NOMO-1 treated with dmso at 0.1 percent for 144 hours (cell line): ENCODE measurements at regions not wholly inside any gene's neighbourhood (a gene's known extent, or its start where the extent isn't known, plus 50 kb on each side); places are given as distances from the start of the nearest gene placed in this dataset.

Experiments used
- DNase-seq: peaks from one replicate; lab custom pipeline; 2025; ENCODE audit not compliant: unreplicated experiment; lab: John Stamatoyannopoulos, UW

DNA sequence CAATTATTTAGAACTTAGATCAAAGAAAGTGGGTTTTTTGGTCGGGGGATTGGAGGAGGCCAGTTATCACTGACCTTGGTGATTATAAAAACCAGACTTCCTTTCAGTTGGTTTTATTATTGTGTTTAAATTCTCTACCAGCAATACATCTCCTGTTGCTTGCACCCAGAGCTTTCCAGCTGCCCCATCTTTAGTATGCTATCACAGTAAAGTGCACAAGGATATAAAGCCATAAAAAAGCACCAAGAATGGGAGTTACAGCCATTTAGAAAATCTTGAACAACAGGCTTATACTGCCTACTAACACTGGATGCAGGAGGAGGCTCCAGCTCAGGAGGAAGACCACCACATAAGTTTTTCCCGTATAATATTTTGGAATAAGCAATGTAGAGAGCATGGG is 148.7 kb upstream of the OSR1 start:
- DNase-seq = no peak

DNA sequence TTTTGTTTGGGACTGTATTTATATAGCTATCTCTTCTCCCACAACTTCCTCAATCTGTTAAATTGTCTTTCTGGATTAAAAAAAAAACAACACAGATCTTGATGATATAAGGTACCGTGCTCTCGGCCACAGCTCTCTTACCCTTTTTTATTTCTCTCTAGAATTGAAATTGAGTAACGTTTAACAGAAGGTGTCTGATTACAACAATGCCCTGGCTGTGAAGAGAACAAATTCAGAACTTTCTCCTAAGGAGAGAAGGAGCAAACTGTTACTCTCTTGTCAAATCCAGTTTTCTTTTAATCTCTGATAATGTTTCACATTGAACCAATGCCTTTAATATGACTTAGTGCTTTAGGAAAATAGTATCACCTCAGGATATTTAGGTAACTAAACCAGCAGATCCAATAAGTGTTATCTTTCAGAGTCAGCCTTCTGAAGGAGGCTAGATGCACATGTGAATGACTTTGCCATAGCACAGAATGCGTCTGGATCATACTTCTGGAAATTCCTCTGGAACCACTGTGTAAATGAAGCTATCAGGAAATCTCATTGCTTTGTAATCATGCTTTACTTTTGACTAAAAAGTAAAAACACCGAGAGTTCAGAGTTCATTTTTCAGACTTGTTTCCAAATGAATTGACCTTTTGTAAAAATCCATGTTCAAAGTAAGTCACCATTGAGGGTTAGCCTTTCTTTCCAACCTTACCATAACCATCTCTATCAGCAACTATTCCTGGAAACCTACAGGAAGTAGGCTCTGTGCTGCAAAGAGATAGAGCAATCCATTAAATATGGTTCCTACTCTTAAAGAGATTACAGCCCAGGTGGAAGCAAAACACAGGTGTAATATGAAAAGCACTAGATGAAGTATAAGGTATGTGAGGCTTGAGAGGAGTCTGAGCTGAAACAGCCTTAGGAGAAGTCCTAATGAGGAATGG is 147.0 kb upstream of the OSR1 start:
- no peak for DNase-seq

DNA sequence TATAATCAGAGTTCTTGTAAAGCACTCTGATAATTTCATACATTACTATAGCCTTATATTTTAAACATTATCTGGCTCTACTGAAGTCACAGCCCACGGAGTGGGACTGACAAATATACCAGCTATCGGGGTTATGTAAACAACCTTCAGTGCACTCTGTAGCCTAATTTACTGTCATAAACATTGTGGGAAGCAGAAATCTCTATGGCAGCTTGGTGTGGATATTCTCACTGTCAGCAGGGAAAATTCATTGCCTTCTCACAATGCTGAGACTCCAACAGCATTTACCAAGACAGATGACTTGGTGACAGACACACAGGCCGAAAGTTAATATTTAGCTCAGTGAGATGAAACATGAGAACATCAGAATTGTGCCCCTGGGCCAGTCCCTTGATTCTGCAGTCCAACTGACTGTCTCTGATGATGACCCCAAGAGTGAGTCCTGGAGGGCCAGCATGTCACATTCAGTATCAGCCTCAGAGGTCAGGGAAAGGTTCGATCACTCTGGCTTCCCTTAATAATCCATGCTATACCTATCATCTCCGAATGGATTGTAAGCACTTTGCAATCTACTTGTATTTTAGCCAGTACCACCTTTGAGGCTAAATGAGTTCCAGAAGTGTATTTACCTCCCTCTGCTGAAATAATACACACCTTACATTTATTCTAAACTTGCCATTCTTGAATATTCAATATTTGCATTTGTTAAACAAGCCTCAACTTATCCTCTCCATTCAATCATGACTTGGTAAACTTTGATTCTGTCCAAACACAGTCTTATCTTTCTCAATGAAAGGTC is 146.2 kb upstream of the OSR1 start:
- DNase-seq = no peak

DNA sequence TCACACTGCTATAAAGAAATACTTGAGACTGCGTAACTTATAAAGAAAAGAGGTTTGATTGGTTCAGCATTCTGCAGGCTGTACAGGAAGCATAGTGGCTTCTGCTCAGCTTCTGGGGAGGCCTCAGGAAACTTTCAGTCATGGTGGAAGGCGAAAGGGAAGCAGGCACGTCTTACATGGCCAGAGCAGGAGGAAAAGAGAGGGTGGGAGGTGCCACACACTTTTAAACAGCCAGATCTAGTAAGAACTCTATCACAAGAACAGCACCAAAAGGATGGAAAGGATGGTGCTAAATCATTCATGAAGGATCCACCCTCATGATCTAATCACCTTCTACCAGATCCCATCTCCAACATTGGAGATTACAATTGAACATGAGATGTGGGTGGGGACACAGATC is 145.5 kb upstream of the OSR1 start:
- DNase-seq = no peak

DNA sequence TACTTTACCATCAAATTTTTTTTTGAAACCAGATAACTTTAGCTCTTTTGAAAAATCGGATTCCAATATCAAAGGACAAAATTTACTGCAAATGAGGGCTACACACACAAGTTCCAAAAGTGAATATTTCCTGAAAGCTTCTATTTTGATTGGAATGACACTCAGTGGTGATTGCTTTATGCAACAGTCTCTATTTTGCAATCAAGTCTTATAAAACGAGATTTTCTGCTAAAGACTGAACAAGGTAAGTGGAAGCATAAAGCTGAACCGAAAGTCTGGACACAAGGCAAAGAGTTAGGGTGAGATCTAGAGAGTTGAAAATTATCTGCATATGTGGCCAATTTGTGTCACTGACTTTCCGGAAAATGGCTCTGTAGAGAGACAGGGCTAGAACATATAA is 145.0 kb upstream of the OSR1 start:
- no peak for DNase-seq

DNA sequence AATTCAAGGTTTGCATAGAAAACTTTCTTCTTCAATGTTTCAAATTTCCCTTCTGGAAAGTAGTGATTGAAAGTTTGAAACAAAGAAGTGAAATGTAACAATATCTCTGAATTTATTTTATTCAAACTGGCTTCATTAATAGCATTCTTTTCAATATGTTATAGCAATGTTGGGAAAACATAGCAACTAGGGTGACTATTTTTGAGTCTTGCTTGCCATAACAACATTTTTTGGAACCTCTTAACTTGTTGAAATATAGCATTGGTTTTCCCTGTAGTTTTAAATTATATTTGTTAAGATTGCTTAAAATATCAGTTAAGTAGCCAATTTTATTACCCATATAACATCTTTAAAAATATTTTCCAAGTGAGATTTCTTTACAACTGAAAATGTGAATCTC is 141.7 kb upstream of the OSR1 start:
- no peak for DNase-seq

DNA sequence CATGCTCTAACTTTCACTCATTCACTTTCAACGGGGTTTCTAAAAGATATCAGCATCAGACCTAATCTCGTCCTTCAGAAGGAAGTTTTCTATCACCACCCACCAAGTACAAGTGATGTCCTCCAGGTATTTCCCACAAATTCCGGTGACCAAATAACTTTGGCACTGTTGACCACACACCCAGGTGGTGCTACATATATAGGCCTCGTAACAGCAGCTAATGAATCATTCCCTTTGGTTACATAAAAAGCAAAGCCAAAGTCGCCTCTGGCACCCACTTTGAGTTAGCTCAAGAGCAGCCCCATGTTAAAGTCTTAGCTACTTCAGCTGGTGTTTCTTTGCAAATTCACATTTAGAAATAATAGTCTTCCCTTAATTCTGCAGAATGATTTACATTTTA is 138.2 kb upstream of the OSR1 start:
- DNase-seq = no peak

DNA sequence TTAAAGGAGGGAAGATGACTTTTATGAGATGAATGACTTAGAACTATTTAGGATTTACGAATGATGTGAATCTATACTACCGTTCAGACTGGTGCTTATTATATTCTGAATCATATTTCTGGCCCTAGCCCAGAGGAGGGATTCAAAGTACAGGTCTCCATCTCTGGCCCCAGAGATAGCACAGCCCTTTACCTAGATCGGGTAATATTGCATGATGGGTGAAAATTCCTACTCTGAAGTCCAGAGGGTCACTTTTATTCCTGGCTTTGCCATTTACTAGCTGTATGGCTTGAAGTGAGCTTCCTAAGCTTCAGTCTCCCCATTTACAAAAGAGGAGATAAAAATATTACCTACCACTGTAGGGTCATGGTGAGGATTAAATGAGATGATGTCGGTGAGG is 135.8 kb upstream of the OSR1 start:
- DNase-seq = no peak

DNA sequence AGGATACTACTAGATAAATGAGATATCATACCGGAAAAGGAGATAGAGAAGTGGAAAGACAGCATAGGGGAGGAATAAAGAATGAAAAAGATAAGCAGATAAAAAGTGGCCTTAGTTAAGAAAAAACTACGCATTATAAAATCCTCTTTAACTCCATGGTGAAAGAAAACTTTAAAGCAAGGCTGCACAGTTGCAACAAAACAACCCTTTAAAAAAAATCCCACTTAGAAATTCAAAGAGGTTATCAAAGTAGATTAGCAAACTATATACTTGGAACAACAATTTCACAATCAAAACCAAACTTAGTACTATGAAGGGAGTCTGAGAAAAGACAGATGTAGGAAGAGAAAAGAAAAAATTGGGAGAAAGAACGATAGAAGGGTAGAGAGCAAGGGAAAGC is 133.4 kb upstream of the OSR1 start:
- DNase-seq = no peak

DNA sequence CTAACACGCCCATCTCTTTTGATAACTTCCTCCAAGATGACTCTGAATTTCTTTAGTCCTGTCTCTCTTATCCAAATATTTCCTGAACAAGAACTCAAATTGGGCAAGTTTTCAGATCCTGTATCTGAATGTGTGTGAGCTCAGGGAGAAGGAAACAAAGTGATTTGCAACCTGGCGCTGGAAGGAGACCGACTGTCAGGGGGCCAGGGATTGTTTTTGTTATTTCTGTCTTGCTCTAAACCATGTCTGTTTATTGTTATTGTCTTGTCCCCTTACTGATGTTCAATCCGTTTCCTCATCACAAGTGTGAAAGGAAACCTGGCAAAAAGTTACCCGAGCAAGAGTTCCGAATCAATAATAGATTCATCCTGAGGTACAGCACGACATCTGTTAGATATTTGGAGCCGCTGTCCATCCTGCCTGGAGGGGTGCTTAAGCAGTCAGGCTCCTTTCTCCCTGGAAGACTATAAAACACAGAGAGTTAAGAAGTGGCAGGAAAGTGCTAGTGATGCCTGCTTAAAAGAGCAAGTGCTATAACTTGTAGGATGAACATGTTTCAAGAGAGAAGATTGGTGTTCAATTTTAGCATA is 132.5 kb upstream of the OSR1 start:
- no peak for DNase-seq

DNA sequence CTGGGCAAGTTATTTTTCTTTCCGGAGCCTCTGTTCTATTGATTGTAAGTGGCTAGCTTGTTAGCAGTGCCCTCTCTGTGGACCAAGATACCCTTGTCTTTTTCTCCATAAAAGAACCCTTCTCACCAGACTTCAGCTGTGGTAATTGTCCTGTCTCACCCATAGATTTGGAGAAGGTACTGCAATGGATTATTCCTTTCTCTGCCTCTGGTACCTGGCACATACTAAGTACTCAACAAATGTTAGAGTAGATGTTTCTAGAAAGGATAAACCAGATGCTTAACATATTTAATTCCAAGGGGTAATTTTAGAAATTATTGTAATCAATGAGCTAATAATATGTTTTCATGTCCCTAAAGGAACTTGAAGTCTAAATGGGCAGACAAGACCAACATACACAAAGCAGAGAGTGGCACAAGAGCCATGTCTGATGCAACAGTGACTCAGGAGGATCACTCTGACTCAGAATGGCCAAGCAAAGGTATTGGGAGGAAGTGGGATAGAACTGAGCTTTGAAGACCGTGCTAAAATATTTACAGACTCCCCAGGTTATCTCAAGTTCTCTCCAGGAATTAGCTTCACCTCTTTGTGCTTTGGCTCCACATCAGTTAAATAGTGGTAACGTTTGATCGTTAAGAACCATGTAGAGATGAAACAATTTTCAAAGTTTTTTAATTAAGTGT is 129.7 kb upstream of the OSR1 start:
- no peak for DNase-seq

DNA sequence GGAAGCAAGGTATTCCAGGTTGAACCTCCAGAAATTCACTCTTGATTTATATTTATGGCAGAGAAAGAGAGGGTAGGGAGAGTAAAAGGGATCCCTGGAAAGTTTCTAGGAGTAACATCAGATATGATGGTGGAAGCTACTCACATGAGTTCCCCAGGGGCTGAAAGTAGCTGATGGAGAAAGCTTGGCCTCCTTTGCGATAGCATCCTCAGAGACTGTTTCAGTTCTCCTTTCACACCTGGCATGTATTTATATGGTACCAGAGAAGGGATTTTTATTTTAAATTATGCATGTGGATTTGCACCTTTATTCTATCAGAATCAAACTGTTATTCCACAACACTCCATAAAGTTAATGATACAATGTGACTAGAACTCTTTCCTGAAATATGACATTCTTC is 126.3 kb upstream of the OSR1 start:
- DNase-seq = no peak

DNA sequence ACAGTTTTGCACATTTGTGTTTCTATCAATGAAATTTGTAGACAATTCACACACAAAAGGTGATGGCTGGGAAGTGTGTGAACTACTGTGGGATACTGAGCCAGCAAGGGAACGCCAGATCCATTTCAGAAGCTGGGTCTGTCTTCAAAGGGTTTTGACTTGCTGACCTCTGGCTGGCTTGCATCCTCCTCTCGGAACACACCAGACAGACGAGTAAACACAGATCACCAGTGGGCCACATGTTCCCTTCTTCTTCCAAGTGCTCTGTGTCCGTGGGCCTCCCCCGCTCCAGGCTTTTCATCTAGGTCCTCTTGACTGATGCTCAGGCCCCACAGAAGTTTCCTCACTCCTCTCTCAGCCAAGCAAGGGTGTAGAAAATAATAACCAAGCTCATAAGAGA is 122.2 kb upstream of the OSR1 start:
- no peak for DNase-seq

DNA sequence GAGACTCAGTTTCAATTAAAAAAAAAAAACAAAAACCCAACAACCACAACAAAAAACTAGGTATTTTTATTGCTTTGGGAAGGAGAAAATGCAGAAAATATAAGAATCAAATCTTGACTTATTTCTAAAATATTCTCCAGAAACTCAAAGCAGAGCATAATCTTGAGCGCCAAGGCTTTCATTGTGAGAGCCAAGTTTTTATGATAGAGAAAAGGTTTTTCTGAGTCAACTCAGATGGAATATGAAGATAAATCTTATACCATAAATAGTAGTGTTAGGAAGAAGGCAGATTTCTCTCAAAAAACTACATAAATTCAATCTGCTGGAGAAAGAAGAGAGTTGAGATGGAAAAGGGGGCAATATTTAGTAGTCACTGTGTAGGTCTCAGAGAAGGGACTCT is 121.2 kb upstream of the OSR1 start:
- DNase-seq = no peak

DNA sequence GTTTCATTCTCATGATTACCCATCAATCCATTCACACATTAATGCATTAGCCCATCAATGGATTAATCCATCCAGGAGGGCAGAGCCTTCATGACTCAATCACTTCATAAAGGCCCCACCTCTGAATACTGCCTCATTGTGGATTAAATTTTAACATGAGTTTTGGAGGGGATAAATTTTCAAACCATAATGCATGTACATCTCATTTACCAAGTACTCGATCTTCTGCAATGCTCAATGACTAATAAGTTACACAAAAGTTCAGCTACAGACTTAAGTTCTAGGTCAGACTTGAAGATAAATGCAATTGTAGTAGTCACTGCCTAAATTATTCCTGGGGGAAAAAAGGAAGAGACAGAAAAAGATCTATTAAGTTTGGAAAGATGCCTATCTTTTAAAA is 120.0 kb upstream of the OSR1 start:
- no peak for DNase-seq

DNA sequence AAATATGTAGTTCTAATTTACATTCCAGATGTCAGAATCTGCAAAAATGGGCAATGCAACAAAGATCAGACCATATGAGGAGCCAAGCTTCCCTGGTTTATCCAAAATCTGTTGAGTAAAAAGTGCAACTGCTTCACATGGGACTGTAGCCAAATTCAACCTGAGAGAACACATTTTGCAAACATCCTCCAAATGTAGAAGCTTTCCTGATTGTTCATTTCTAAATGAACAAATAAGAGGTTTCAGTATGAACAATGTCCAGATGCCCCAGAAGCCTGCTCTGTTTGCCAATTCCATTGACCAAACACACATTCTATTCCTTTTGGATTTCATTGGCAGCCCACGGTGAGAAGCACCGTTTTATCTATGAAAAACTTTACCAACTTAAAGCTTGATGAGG is 117.9 kb upstream of the OSR1 start:
- DNase-seq = no peak

DNA sequence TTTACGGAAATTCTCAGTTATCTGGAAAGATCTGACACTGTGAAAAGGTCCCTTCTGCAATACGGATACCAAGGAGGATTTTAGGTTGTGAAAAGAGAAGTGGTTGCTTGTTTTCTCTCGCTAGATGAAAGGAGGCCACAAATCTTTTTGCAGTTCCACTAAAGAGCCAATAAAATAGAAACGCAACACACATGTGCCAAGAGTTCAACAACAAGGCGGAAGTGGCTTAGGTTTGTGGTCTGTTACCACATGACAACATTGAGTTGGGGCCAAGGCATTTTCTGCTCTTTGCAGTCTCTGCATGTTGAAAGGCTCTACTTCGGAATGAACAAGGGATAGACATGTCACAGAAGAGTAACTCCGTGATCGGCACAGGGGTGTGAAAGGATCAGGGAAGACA is 115.7 kb upstream of the OSR1 start:
- DNase-seq = peak; percentile 79

DNA sequence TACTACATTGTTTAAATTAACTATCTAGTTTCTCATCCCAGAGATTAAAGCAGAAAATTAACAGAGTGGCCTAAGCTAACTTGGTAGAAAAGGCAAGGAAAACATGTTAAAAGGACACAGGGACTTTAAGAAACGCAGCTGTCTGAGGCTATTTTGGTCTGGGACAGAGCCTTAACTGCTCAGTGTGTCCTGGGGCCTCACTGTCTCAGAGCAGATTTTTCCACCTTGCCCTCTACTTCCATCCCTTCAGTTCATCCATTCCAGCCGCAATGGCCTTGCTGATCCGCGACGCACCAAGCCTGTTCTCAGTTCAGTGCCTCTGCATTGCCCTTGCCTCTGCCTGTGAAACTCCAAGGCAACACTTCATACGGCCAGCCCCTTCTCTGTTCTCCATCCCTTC is 114.9 kb upstream of the OSR1 start:
- DNase-seq = no peak

DNA sequence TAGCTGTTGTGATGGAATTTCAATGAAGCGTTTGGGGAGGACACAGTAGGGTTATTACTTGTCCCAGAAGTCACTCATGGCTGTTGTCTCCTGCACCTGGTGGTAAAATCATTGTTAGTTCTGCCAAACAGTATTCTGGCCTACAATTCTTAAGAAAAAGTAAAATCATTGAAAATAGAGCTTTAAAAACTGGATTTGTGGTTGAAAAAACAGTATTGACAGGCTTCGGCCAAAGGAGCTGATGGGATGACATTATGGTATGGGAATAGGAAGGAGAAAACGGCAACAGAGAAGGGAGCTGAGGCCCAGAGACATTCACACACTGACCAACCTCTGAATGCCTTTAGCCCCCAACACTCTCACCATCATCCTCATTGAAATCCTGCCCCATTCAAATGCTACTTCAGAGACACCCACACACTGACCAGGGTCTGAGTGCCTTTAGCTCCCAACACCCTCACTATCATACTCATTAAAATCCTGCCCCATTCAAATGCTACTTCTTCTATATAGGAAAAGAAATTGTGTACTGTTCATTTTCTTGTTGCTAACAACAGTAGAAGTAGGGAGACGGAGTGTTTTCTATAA is 114.1 kb upstream of the OSR1 start:
- DNase-seq = no peak

DNA sequence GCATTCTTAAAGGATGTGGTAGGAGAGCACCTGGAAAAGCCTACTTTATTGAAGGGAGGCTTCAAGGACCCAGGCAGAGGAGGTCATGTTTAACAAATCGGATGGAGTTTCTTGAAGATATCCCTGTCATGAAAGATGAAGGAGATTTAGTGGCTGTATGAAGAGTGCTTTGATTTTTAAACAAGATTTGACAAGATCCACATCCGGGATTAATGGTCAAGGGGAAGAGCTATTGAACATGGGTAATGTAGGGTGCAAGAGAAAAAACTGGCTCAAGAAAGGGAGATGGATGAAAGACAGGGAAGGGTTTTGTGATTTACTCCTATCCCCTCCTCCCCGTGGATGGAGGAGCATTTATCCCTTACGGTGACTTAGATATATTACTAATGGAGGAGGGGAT is 113.1 kb upstream of the OSR1 start:
- DNase-seq = no peak

DNA sequence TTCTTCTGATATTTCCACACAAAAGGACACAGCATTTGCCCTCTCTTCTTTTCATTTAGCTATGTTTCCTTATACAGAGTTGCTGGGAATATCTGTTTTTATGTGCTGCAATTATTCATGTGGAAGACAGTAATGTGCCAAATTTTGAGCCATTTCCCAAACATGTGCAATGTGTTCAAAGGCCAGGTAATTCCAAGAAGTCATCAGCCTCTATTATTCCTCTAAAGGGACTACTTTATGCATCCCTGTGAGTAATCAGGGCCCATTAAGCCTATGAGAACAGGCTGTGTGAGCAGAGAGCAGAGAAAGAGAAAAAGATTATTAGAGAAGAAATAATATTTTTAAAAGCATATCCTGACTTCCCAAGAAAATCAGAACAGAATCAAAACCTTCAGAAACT is 107.6 kb upstream of the OSR1 start:
- no peak for DNase-seq
